Gastroesophageal sphincter (tissue), 4 donors: ENCODE measurements at regions not wholly inside any gene's neighbourhood (a gene's known extent, or its start where the extent isn't known, plus 50 kb on each side); places are given as distances from the start of the nearest gene placed in this dataset.

Source experiments
- ATAC-seq: fragments of 150-250 bp; one replicate; pipeline ENCODE4 v1.9.1; 2016; ENCODE audit warnings: mild to moderate bottlenecking, moderate library complexity
- H3K27ac ChIP-seq, 4 donors: fragments of 200-600 bp; sonication (generic) in 3 of 4; 1 replicate in 3 of 4; 2 replicates in 1 of 4; pipeline ENCODE4 v1.5.1; 2016 to 2019
- H3K27me3 ChIP-seq: fragments of 200-600 bp; sonication (generic); one replicate; pipeline ENCODE4 v1.5.1; 2019
- H3K36me3 ChIP-seq, 2 donors: fragments of 200-600 bp; sonication (generic); one replicate each; pipeline ENCODE4 v1.5.1; 2019; ENCODE audit warnings: control low read depth in 1 of 2
- H3K4me1 ChIP-seq, 3 donors: fragments of 200-600 bp; sonication (generic); 1 replicate in 2 of 3; 2 replicates in 1 of 3; pipeline ENCODE4 v1.5.1; 2016 to 2019; ENCODE audit warnings: control low read depth in 2 of 3
- H3K4me3 ChIP-seq, 2 donors: fragments of 200-600 bp; sonication (generic); one replicate each; pipeline ENCODE4 v1.5.1; 2019; ENCODE audit warnings: mild to moderate bottlenecking in 1 of 2, moderate library complexity in 1 of 2
- H3K9me3 ChIP-seq, 3 donors: fragments of 200-600 bp; sonication (generic); one replicate each; pipeline ENCODE4 v1.5.1; 2017 to 2019; ENCODE audit warnings: control low read depth in 2 of 3
- EP300 ChIP-seq: sonication (generic); formaldehyde crosslinking; IDR thresholded peaks from one replicate; pipeline ENCODE4 v1.6.1; 2017; ENCODE audit warnings: antibody characterized with exemption, mild to moderate bottlenecking
- POLR2A ChIP-seq, 2 donors: fragments of 450-650 bp; IDR thresholded peaks; one replicate each; pipeline ENCODE4 v1.6.1; 2017; ENCODE audit warnings: antibody characterized with exemption in 2 of 2, mild to moderate bottlenecking in 2 of 2, moderate library complexity in 1 of 2
- POLR2AphosphoS5 ChIP-seq: sonication (generic); formaldehyde crosslinking; IDR thresholded peaks from one replicate; pipeline ENCODE4 v1.6.1; 2017; ENCODE audit warnings: antibody characterized with exemption
- WGBS, 2 donors: methylation state at CpG; one replicate each; pipeline ENCODE4 v1.1.5; 2018; ENCODE audit warnings: low coverage in 1 of 2; 5-methylcytosine and 5-hydroxymethylcytosine counted together
- TF ChIP-seq, protein P1 (sequence below), 4 experiments: fragments of 200-600 bp in 2 of 4; fragments of 450-650 bp in 2 of 4; sonication (generic) in 1 of 4; IDR thresholded peaks; one replicate each; pipeline ENCODE4 v1.5.1; 2017 to 2019; ENCODE audit warnings: antibody characterized with exemption in 4 of 4, mild to moderate bottlenecking in 2 of 4, moderate library complexity in 2 of 4

DNA sequence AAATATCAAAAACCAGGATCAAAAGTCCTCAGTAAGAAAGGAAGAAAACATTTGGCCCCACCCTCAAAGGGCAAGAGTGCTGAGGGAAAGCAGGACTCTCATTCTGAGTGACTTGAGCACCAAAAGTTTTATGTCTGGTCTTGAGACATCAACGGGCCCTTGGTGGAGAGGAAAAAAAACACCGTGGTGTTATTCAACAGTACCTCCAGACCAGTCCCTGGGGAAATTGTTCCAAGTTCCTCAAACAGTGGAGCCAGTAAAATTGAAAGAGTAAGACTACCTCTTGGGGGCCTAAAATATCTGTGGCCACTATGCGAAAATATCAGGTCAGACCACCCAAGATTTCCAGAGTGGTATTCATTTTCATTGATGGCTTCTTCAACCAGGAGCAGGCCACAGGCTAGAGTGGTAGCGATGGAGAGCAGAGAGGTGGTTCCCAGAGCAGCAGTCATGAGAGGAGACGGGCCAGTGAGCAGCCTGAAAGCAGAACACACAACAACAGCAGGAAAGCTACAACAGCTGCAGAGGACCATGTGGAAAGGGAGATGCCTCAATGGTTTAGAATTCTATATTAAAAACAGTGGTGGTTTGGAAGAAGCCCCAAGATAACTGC, 63.7 kb upstream of the RPL34 start:
- H3K27ac ChIP-seq: no peak overlapping the region
- H3K9me3 ChIP-seq: no peaks in the 10 kb centered on the region
- no peak overlapping the region for H3K4me3 ChIP-seq
- no peak for TF ChIP-seq EP300
- TF ChIP-seq POLR2A (IDR thresholded peaks at IDR 0.05): no peak
- TF ChIP-seq, protein P1, sequence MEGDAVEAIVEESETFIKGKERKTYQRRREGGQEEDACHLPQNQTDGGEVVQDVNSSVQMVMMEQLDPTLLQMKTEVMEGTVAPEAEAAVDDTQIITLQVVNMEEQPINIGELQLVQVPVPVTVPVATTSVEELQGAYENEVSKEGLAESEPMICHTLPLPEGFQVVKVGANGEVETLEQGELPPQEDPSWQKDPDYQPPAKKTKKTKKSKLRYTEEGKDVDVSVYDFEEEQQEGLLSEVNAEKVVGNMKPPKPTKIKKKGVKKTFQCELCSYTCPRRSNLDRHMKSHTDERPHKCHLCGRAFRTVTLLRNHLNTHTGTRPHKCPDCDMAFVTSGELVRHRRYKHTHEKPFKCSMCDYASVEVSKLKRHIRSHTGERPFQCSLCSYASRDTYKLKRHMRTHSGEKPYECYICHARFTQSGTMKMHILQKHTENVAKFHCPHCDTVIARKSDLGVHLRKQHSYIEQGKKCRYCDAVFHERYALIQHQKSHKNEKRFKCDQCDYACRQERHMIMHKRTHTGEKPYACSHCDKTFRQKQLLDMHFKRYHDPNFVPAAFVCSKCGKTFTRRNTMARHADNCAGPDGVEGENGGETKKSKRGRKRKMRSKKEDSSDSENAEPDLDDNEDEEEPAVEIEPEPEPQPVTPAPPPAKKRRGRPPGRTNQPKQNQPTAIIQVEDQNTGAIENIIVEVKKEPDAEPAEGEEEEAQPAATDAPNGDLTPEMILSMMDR (IDR thresholded peaks at IDR 0.05): no peak
- TF ChIP-seq POLR2AphosphoS5: no peak
- no peaks in the 10 kb centered on the region for H3K36me3 ChIP-seq
- ATAC-seq: no peak
- no peaks in the 10 kb centered on the region for H3K4me1 ChIP-seq
- H3K27me3 ChIP-seq: no peaks in the 10 kb centered on the region
- WGBS, 2 donors: 84 to 93% methylated on average over 2 to 5 of the region's 5 CpGs

DNA sequence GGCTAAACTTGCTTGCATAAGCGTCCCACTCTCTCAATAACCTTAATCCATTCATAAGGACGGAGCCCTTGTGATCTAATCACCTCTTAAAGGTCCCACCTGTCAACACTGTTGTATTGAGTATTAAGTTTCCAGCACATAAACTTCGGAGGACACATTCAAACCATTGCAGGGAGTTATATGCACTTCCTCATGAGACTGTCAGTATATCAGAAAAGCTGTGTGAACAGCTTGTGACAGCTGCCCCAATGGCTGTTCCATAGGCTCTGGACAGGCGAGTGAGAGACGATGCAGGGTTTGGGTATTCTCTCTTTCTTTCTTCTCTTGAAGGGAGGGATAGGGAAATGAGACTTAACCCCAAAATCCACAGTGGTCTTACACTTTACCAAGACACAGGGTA, 64.2 kb upstream of the RPL34 start:
- no peaks in the 10 kb centered on the region for H3K36me3 ChIP-seq
- no peaks in the 10 kb centered on the region for H3K27me3 ChIP-seq
- no peaks in the 10 kb centered on the region for H3K4me1 ChIP-seq
- no peak for ATAC-seq
- 47 to 87% methylated on average over 2 to 5 of the region's 5 CpGs for WGBS, 2 donors
- TF ChIP-seq POLR2AphosphoS5 (no peak), POLR2A (IDR thresholded peaks at IDR 0.05) (no peak), EP300 (no peak)
- TF ChIP-seq, protein P1 (IDR thresholded peaks at IDR 0.05): no peak
- H3K27ac ChIP-seq: no peak overlapping the region
- H3K4me3 ChIP-seq: no peak overlapping the region
- no peaks in the 10 kb centered on the region for H3K9me3 ChIP-seq

GRCh38 chr4:108555701-108556100, 64.7 kb upstream of the RPL34 start:
- no peak for ATAC-seq
- Histone ChIP-seq H3K4me1 (no peaks in the 10 kb centered on the region), H3K27ac (no peak overlapping the region), H3K36me3 (no peaks in the 10 kb centered on the region), H3K4me3 (no peak overlapping the region), H3K9me3 (no peaks in the 10 kb centered on the region), H3K27me3 (no peaks in the 10 kb centered on the region)
- 27 to 75% methylated on average over 1 of the region's 1 CpG for WGBS, 2 donors
- TF ChIP-seq, protein P1 (IDR thresholded peaks at IDR 0.05): no peak
- TF ChIP-seq EP300 (no peak), POLR2A (IDR thresholded peaks at IDR 0.05) (no peak), POLR2AphosphoS5 (no peak)

DNA sequence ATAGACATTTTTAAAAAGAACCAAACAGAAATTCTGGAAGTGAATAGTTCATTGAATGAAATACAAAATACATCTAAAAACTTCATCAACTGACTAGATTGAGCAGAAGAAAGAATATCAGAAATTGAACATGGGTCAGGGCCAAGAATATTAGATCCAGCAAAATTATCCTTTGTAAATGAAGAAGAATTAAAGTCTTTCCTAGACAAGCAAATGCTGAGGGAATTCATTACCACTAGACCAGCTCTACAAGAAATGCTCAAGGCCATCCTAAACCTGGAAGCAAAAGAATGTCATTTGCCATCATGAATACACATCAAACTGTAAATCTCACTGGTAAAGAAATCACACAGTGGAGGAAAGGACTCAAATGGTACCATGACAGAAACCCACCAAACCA, 72.7 kb upstream of the RPL34 start:
- no peak for ATAC-seq
- Histone ChIP-seq H3K36me3 (no peaks in the 10 kb centered on the region), H3K27ac (no peak overlapping the region), H3K9me3 (peaks cover 0 to 27% (median 0%) of the 10 kb centered on the region in 3 donors), H3K4me1 (no peaks in the 10 kb centered on the region), H3K4me3 (no peak overlapping the region), H3K27me3 (no peaks in the 10 kb centered on the region)
- no peak for TF ChIP-seq EP300
- TF ChIP-seq, protein P1 (IDR thresholded peaks at IDR 0.05): no peak
- TF ChIP-seq POLR2A (IDR thresholded peaks at IDR 0.05): no peak
- TF ChIP-seq POLR2AphosphoS5: no peak

- peaks cover 0 to 27% (median 0%) of the 10 kb centered on the region in 3 donors for H3K9me3 ChIP-seq
- no peak for ATAC-seq
- H3K36me3 ChIP-seq: no peaks in the 10 kb centered on the region
- no peaks in the 10 kb centered on the region for H3K4me1 ChIP-seq
- 79 to 80% methylated on average over 2 of the region's 3 CpGs for WGBS, 2 donors
- H3K4me3 ChIP-seq: no peak overlapping the region
- no peaks in the 10 kb centered on the region for H3K27me3 ChIP-seq
- TF ChIP-seq POLR2A (IDR thresholded peaks at IDR 0.05): no peak
- TF ChIP-seq EP300: no peak
- TF ChIP-seq, protein P1 (IDR thresholded peaks at IDR 0.05): no peak
- no peak for TF ChIP-seq POLR2AphosphoS5
- no peak overlapping the region for H3K27ac ChIP-seq
Measured at GRCh38 chr4:108546728-108547127, 73.6 kb upstream of the RPL34 start.
